HG03108 (cell line): ENCODE measurements at regions not wholly inside any gene's neighbourhood (a gene's known extent, or its start where the extent isn't known, plus 50 kb on each side); places are given as distances from the start of the nearest gene placed in this dataset.

ENCODE experiments used
- ATAC-seq: cut with Tn5 transposase; IDR thresholded peaks from one replicate; pipeline ENCODE4 v1.9.1; 2021; ENCODE audit warnings: moderate library complexity; ENCODE audit not compliant: unreplicated experiment

DNA sequence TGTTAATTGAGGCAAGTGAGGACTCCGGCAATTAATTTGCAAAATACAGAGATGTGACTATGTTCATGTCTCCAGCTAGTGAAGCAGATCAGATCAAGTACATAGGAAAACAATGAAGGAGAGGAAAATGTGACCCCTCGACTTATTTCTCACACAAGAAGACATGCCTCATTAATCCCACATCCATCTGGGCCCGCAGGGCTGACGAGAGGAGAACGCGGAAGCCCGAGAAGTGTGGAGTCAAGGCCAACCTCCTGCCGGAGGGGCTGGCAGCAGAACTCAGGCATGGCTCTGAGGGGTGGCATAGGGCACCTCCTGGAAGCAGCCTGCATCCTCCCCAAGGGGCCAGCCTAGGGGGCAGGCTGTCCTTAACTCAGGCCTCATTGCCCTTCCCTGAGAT lies 54.4 kb downstream of the ZNF503 start:
- ATAC-seq: no peak

DNA sequence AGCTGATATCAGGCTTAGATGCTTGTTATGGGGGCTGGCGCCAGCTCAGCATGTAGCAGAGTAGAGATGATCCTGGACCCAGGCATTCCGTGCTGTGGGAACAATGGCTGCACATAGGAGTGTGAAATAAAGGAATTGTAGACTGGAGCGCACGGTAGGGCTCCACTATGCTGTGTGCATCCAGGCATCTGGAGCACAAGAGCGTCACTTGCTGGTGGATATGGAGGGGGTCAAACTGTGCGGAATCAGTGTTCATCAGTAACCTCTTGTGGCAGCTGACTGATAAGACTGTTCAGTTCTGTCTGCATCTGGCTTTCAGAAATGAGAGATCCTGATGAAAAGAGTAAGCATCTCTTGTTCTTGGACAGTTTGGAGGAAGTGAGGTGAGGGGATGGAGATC lies 55.8 kb downstream of the ZNF503 start:
- ATAC-seq: no peak

DNA sequence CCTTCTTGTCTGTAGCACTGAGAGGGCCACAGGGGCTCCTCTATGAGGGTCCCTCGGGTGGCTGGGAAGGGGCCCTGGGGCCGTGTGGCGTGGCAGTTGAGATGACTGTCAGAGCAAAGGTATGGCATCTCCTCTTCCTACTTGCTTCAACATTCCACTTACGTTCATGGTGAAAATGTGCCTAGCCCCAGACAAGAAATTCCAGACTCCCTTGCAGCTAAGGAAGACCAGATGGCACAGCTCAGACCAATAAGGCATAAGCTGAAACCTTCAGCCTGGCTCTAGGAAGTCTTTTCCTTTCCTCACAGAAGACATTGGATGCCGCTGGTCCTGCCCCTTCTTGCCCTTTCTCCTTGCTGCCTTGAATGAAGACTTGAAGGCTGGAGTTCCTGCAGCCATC lies 57.4 kb downstream of the ZNF503 start:
- ATAC-seq: no peak

DNA sequence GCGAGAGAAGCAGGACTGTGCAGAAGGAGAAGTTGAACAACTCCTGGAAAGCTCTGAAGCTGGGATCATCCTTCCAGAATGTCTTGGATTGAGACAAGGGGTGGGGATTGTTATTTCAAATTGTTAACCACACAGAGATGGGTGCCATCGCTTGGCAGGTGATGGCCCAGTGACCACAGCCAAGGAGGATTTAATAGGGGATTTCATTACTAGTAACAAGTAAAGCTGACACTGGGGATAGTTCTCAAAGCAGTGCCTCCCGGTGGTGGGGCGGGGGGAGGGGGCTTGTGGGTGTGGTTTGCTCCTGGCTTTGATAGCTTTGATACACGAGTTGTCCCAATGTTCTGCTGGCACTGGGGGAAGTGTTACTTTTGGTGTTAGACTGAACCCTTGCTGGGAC lies 59.2 kb downstream of the ZNF503 start:
- no peak for ATAC-seq

DNA sequence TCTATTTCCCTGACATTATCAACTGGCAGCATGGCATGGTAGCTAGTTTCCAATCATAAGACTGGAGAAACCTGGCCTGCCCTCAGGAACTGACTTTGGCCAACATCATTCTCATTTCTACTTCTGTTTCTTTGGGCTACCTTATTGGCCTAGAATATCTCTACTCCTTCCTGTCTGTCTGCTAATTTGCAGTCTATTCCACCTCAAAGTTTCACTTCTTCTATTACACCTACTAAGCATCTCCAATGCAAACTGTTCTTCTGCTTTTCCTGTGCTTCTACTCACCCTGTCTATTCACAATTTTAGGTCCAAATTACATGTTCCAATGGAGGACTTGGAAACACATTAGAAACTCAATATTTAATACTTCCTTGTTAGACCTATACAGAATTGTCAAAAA lies 65.6 kb downstream of the ZNF503 start:
- ATAC-seq: peak; percentile 94

DNA sequence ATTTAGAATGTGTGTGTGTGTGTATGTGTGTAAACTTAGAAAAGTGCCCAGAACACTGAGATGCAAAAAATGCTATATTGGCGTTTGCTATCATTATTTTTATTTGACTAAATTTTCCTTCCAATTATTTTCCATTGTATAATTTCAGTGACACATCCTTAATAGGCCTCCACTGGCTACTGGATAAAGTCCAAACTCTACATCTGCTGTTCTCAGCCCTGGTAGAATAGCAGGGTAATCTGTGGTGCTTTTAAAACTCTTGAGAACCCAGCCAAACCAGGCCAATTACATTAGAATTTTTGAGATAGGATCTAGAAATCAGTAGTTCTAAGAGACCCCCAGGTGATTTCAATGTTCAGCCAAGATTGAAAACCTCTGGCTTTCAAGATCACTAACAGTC lies 66.4 kb downstream of the ZNF503 start:
- no peak for ATAC-seq

DNA sequence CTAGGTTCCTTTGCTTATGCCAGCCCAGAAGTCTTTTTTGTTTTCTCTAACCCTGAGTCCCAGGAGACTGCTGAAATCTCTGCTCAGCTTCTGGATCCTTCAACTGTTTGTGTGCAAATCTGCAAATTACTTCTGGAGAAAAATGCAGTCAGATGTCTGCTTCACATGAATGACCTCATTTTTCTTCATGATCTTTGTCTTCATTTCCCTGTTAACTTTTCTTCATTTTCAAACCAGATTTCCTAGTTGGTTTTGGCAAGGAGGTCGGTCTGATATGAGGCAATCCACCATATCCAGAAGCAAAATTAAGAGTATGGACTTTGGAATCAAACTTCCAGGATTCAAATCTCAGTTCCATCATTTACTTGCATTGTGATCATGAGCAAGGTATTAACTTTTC lies 66.8 kb downstream of the ZNF503 start:
- no peak for ATAC-seq

DNA sequence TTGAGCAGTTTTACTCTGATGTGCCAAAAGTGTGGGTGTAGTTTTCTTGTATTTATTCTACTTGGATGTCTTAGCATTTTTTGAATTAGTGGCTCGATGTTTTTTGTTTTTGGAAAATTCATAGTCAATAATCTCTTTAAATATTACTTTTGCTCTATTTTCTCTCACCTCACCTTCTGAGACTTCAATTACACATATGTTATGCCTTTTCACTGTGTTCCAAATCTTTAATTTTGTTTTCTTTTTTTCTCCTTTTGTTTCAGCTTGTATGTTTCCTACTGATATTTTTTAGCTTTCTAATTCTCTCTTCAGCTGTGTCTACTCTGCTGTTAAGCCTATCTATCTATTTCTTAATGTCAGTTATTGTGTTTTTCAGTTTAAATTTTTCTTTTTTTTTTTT lies 69.5 kb downstream of the ZNF503 start:
- no peak for ATAC-seq

DNA sequence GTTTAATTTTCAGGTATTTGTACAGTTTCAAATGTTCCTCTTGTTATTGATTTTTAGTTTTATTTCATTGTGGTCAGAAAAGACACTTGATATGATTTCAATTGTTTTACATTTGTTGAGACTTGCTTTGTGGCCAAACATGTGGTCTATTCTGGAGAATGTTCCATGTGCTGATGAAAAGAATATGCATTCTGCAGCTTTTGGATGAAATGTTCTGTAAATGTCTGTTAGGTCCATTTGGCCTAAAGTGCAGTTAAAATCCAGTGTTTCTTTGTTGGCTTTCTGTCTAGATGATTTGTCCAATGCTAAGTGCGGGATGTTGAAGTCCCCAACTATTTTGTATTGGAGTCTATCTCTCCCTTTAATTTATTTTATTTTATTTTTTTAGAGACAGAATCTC lies 70.5 kb downstream of the ZNF503 start:
- no peak for ATAC-seq

DNA sequence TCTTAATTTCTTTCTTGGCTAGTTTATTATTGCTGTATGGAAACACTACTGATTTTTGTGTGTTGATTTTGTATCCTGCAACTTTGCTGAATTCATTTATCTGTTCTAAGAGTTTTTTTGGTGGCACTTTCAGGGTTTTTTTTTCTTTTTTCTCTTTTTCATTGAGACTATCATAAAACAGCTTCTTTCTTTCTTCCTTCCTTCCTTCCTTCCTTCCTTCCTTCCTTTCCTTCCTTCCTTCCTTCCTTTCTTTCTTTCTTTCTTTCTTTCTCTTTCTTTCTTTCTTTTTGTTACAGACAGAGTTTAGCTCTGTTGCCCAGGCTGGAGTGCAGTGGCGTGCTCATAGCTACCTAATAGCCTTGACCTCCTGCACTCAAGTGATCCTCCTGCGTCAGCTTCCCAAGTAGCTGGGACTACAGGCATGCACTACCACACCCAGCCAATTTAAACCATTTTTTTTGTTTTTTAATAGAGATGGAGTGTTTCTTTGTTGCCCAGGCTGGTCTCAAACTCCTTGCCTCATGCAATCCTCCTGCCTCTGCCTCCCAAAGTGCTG lies 72.3 kb downstream of the ZNF503 start:
- ATAC-seq: no peak

DNA sequence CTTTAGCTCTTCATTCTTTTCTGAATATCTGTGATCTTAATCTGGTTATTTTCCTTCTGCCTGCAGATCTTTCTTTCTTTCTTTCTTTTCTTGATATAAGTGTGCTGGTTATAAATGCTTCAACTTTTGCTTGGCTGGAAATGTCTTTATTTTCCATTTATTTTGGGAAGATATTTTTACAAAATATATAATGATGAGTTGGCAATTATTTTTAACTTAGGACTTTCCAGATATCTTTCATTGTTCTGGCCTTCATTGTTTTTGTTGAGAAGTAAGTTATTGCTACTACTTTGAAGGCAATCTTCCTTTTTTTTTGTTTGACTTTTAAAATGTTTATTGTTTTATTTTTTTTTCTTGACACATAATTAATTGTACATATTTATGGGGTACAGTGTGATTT lies 75.3 kb downstream of the ZNF503 start:
- ATAC-seq: no peak

DNA sequence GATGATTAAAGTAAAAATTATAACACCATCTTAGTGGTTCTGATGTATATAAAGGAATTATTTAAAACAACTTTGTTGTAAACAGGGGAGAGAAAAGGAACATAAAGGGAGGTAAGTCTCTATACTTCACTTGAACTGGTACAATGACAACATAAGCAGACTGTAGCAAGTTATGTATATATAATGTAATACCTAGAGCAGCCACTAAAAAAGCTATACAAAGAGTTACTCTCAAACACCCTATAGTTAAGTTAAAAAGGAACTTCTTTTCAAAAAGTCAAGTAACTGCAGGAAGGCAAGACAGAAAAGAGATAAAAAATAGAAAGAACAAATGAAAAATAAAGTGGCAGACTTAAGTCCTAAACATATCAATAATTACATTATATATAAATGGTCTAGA lies 82.3 kb downstream of the ZNF503 start:
- ATAC-seq: no peak

DNA sequence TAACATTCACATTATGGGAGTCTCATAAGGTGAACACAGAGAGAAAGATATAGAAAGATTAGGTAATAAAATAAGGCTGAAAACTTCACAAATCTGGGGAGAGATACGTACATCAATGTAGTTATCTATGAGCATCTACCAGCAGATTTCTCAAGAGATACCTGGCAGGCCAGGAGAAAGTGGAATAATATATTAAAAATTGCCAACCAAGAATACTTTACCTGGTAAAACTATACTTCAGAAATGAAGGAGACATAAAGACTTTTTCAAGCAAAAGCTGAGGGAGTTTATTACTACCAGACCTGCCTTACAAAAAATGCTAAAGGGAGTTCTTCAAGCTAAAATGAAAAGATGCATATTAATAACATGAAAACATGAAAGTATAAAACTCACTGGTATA lies 78.8 kb upstream of the COMTD1 start:
- no peak for ATAC-seq

DNA sequence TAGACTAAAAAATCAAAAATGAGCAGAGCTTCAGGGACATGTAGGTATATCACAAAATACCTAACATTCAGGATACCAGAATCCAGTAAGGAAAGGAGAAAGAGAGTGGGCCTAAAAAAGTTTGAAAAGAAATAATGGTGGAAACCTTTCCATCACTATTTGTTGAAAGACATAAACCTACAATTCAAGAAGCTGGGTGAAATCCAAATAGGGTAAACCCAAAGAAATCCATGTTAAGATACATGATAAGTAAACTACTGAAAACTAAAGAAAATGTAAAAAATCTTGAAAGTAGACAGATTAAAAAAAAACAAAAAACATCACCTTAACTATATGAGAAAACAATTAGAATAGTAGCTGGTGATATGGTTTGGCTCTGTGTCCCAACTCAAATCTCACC lies 76.7 kb upstream of the COMTD1 start:
- ATAC-seq: no peak

DNA sequence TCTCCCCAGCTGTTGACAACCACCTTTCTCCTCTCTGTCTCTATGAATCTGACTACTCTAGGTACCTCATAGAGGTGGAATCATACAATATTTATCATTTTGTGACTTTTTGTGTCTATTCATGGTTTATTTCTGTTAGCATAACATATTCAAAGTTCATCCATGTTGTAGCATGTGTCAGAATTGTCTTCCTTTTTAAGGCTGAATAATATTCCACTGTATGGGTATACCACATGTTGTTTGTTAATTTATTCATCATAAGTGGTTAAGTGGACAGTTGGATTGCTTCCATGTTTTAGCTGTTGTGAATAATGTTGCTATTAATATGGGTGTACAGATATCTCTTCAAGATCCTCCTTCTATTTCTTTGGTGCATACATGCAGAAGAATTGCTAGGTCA lies 69.9 kb upstream of the COMTD1 start:
- ATAC-seq: no peak

DNA sequence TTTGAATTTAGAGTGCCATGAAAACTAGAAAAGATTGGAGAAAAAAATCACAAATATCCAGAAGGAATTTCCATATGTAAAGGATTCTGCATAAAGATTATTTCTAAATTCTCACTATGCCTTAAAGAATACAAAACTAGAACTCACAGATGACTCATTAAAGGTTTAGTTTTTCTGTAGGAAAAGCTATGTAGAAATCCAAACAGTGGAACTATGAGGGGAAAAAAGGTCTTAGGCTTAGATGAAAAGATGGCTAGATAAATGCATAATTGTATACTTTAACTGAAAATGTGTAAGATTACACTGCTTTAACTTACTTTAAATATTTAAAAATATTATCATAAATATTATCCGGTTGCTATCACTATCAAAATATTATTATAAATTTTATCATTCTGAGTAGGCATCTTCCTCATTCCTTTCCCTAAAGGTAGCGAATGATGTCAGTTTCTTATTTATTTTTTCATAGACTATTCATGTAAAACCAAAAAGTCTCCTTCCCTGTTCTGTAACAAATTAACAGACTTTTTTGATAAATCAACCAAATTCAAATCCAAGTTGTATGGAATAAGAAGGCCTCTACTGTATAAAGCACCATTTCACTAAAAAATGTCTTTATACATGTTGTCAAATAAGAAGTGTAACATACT lies 69.1 kb upstream of the COMTD1 start:
- no peak for ATAC-seq

DNA sequence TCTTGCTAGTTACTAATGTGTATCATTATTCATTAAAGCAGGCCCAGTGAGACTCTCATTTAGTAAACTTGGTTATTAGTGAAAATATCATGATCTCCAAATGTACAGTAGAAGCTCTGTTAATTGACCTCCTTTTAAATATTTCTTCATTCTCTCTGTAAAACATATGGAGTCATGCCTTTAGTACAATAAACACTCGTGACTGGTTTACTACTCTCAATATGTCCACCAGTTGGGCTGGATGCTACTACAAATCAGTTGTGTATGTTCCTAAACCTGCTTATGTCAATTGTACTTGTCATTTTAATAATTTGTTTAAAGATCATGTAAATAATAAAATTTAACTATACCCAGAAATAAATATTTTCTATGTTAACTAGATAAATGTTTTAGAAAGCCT lies 68.6 kb upstream of the COMTD1 start:
- no peak for ATAC-seq

DNA sequence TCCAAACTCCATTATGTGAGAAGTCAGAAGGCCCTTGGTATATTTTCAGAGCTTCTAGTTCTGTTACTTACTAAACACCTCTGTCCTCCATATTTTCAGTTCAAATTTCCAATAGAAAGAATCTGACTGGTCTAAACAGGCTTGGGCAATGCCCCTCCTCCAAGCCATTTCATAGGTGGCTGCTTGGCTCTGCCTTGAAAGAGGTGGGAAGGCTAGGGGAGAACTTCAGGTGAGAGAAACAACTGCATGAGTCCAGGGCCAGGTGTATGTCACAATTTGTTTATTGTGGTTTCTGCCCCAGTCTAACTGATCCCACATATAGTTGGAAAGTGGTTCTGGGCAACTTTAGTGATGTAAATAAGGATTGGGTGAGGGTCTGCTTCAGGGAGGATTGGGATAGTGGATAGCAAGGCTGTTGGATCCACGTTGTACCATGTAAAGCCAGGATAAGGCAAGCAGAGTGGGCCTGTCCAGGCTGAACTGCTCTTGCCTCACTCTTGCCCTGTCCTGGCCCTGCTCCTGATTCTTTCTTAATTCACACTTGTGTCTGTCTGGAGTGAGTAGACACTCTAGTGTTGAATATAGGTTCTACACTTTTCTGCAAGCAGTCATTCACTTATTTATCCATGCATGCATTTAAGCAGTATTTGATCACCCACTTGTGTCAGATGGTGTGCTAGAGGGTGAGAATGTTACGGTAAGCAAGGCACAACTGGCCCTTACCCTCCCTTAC lies 67.5 kb upstream of the COMTD1 start:
- no peak for ATAC-seq

DNA sequence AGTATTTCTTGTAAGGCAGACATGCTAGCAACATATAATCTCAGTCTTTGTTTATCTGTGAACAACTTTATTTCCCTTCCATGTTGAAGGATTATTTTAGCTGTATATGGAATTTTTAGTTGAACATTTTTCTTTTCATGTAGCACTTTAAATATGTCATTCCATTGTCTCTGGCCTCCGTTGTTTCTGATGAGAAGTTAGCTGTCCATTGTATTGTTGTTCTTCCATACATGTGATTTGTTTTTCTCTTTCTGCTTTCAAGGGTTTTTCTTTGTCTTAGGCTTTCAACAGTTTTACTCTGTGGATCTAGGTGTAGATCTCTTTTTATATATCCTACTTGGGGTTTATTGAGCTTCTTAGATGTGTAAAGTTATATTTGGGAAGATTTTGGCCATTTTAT lies 66.3 kb upstream of the COMTD1 start:
- no peak for ATAC-seq

DNA sequence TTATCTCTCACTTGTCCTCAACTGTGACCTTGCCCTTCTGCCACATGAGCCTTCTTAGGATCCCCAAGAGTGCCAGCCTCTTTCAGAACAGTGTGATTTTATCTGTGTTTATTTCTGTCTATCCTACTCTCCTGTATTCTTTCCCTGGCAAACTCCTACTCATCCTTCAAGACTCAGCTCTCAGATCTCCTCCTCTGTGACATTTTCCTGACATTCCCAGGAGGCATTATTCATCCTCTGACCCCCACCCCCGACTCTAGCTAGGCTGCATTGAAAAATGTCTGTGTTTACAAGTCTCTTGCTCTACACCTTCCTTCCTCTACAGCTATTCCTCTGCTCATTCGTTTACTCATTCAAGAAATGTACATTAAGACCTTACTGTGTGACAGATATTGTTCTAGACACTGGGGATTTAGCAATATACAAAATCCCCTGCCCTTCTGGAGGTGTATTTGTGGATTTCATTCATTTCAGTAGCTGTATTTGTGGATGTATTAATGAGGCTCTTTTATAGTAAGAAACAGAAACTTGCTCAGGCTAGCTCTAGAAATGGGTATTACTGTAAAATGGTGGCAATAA lies 61.4 kb upstream of the COMTD1 start:
- no peak for ATAC-seq

DNA sequence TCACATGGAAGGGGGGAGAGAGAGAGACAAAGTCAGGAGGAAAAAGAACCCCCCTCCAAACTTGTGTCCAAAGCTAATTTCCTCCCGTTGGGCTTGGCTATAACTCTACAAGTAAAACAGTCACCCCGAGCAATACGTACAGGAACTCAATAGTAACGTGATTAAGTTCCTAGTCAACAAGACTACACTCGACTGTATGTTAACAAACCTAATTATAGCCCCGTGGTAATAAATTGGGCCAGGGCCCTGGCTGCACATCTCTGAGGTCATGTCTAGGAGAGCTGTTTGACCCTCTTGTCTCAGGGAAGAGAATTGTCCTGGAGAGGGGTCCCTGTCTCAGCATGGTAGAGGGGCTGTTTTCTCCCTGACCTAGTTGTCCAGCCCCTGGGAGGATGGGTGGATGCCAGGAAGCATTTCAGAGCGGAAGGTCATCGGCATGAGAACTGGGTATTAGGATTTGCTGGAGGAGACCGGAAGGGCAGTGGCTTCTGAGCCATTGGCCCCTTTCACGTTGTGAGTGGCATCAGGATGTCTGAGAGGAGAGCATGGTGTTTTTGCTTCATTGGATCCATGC lies 60.2 kb upstream of the COMTD1 start:
- ATAC-seq: no peak
